ENCODE measurements at regions not wholly inside any gene's neighbourhood (a gene's known extent, or its start where the extent isn't known, plus 50 kb on each side); places are given as distances from the start of the nearest gene placed in this dataset.

DNA sequence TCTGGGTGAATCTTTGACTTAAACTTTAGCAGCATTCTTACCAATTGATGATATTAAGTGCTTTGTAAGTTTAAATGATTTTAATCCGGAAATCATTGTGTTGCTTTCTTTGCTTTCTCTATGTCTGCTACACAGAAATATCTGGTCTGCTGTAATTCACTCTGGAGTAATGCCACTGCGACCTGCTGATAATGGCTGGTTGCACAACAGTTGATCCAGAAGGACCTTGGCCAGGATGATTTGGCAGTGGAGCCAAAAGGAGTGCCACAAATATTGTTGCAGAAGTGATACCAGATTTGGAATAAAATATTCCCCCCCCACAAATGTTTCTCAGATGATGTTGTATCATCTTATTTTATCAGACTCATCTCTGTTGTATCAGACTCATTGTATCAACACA is 2063.9 kb downstream of the MRPL39 start:
- intact Hi-C loops (cut with DNase I) = no loop called here
- Histone ChIP-seq H3K4me3 (no peak overlapping the region), H3K9me3 (no peaks in the 10 kb centered on the region), H3K36me3 (no peaks in the 10 kb centered on the region), H3K27me3 (no peaks in the 10 kb centered on the region), H3K27ac (no peak overlapping the region), H3K4me1 (ENCODE audit: insufficient read depth) (no peaks in the 10 kb centered on the region)
- no peak for DNase-seq
- 57 to 71% (median 65%) methylated on average over 2 of the region's 2 CpGs for WGBS, 3 donors
- TF ChIP-seq, protein P1, sequence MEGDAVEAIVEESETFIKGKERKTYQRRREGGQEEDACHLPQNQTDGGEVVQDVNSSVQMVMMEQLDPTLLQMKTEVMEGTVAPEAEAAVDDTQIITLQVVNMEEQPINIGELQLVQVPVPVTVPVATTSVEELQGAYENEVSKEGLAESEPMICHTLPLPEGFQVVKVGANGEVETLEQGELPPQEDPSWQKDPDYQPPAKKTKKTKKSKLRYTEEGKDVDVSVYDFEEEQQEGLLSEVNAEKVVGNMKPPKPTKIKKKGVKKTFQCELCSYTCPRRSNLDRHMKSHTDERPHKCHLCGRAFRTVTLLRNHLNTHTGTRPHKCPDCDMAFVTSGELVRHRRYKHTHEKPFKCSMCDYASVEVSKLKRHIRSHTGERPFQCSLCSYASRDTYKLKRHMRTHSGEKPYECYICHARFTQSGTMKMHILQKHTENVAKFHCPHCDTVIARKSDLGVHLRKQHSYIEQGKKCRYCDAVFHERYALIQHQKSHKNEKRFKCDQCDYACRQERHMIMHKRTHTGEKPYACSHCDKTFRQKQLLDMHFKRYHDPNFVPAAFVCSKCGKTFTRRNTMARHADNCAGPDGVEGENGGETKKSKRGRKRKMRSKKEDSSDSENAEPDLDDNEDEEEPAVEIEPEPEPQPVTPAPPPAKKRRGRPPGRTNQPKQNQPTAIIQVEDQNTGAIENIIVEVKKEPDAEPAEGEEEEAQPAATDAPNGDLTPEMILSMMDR (IDR thresholded peaks at IDR 0.05) = no peak
- no peak for TF ChIP-seq EP300 (IDR thresholded peaks at IDR 0.05)

DNA sequence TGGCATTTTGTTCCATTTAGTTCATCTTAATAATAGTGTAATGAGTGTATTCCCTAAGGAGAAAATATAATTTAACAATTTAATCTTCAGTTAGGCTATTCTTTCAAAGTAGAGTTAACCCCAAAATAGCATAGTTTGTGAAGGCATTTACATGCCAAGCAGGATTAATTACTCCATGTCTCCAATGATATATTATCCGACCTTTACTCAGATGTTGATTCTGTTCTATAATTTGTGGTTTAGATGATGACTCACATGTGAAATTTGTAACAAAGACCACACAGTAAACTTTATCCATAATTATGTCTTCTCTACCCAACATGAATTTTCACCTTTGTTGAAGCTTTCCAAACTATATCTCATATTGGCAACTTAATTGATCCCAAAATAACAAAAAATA is 2065.2 kb downstream of the MRPL39 start:
- Histone ChIP-seq H3K27ac (no peak overlapping the region), H3K9me3 (no peaks in the 10 kb centered on the region), H3K4me1 (ENCODE audit: insufficient read depth) (no peaks in the 10 kb centered on the region), H3K36me3 (no peaks in the 10 kb centered on the region), H3K4me3 (no peak overlapping the region), H3K27me3 (no peaks in the 10 kb centered on the region)
- WGBS, 3 donors = 76 to 85% (median 85%) methylated on average over 1 of the region's 1 CpG
- intact Hi-C loops (cut with DNase I) = no loop called here
- TF ChIP-seq POLR2A (IDR thresholded peaks at IDR 0.05) (no peak), EP300 (IDR thresholded peaks at IDR 0.05) (no peak)
- TF ChIP-seq, protein P1 (IDR thresholded peaks at IDR 0.05) = no peak
- DNase-seq = no peak

DNA sequence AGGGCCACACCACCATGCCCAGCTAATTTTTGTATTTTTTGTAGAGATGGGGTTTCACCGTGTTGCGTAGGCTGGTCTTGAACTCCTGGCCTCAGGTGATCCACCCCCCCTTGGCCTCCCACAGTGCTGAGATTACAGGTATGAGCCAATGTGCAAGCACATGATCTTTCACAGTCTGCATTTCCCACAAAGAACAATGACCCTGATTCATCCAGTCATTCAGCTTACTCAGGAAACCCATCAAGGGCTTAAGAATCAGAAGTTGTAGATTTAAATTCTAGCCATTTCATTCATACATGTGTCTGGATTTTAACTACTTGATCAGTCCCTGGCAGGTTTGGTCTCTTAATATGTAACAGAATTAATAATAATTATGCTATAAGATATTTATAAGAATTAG is 2065.7 kb downstream of the MRPL39 start:
- Histone ChIP-seq H3K4me3 (no peak overlapping the region), H3K27me3 (no peaks in the 10 kb centered on the region), H3K27ac (no peak overlapping the region), H3K9me3 (no peaks in the 10 kb centered on the region), H3K4me1 (ENCODE audit: insufficient read depth) (no peaks in the 10 kb centered on the region), H3K36me3 (no peaks in the 10 kb centered on the region)
- no peak for TF ChIP-seq POLR2A (IDR thresholded peaks at IDR 0.05)
- TF ChIP-seq, protein P1 (IDR thresholded peaks at IDR 0.05) = no peak
- TF ChIP-seq EP300 (IDR thresholded peaks at IDR 0.05) = no peak
- intact Hi-C loops (cut with DNase I) = no loop called here
- WGBS, 3 donors = 89 to 93% (median 93%) methylated on average over 2 of the region's 2 CpGs
- DNase-seq = no peak

DNA sequence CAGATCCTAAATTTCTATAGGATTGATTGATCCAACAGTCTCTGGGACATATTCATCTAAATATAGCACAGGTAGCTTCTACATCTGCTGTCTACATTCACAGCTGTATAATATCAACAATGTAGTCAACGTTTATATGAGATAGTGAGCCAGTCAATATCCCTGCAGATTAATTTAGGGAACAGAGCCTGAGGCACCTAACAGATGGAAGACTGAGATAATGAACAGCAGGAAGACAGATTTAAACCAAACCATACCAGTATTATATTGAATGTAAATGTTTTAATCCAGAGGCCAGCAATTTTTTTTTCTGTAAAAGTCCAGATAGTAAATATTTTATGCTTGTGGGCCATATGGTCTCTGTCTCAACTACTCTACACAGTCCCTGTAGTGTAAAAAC is 2072.4 kb downstream of the MRPL39 start:
- no peak for DNase-seq
- Histone ChIP-seq H3K27me3 (no peaks in the 10 kb centered on the region), H3K27ac (no peak overlapping the region), H3K4me1 (ENCODE audit: insufficient read depth) (no peaks in the 10 kb centered on the region), H3K36me3 (no peaks in the 10 kb centered on the region), H3K9me3 (no peaks in the 10 kb centered on the region), H3K4me3 (no peak overlapping the region)
- 1 to 8% (median 3%) methylated on average over 1 of the region's 1 CpG for WGBS, 3 donors
- intact Hi-C loops (cut with DNase I) = no loop called here
- no peak for TF ChIP-seq POLR2A (IDR thresholded peaks at IDR 0.05)
- TF ChIP-seq, protein P1 (IDR thresholded peaks at IDR 0.05) = no peak
- TF ChIP-seq EP300 (IDR thresholded peaks at IDR 0.05) = no peak

DNA sequence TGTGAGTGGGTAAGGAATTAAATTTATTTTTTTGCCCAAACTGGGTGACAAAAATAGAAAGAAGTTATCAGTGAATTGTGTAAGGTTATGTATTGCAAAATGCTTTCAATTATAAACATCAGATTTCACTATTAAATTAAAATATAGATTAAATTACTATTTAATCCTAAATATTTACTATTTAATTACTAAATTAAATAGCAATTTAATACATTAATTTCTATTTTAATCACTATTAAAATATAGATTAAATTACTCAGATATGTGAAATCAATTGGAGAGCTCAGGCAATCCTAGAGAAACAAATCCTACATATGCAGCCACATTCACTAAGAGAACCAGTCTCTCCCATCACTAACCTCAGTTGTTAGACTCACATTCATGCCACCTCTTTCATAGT is 2075.8 kb downstream of the MRPL39 start:
- no peaks in the 10 kb centered on the region for H3K9me3 ChIP-seq
- H3K27me3 ChIP-seq = no peaks in the 10 kb centered on the region
- H3K4me1 ChIP-seq (ENCODE audit: insufficient read depth) = no peaks in the 10 kb centered on the region
- no peaks in the 10 kb centered on the region for H3K36me3 ChIP-seq
- no peak for DNase-seq
- no peak for TF ChIP-seq EP300 (IDR thresholded peaks at IDR 0.05)
- TF ChIP-seq, protein P1 (IDR thresholded peaks at IDR 0.05) = no peak
- no peak for TF ChIP-seq POLR2A (IDR thresholded peaks at IDR 0.05)
- H3K4me3 ChIP-seq = no peak overlapping the region
- H3K27ac ChIP-seq = no peak overlapping the region
- intact Hi-C loops (cut with DNase I) = no loop called here
